ENCODE measurements at regions not wholly inside any gene's neighbourhood (a gene's known extent, or its start where the extent isn't known, plus 50 kb on each side); places are given as distances from the start of the nearest gene placed in this dataset.

DNA sequence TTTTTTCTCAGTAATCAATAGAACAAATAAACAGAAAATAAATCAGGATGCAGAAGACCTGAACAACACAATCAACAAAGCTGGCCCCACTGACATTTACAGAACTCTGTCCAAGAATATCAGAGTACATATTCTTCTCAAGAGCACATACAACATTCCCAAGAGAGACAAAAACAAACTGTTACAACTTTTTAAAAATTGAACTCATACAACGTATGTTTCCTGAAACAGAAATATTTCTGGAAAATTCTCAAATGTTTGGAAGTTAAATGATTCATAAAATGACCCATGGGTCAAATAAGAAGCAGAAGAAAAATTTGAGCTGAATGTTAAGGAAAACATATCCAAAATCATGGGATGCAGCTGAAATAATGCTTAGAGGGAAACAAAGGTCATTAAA lies 93.9 kb upstream of the VIPR2 start:
- no peaks in the 10 kb centered on the region for H3K4me1 ChIP-seq
- H3K4me3 ChIP-seq: no peak overlapping the region
- TF ChIP-seq POLR2A (IDR thresholded peaks at IDR 0.05) (no peak), POLR2AphosphoS5 (IDR thresholded peaks at IDR 0.05) (no peak)
- TF ChIP-seq, protein P1, sequence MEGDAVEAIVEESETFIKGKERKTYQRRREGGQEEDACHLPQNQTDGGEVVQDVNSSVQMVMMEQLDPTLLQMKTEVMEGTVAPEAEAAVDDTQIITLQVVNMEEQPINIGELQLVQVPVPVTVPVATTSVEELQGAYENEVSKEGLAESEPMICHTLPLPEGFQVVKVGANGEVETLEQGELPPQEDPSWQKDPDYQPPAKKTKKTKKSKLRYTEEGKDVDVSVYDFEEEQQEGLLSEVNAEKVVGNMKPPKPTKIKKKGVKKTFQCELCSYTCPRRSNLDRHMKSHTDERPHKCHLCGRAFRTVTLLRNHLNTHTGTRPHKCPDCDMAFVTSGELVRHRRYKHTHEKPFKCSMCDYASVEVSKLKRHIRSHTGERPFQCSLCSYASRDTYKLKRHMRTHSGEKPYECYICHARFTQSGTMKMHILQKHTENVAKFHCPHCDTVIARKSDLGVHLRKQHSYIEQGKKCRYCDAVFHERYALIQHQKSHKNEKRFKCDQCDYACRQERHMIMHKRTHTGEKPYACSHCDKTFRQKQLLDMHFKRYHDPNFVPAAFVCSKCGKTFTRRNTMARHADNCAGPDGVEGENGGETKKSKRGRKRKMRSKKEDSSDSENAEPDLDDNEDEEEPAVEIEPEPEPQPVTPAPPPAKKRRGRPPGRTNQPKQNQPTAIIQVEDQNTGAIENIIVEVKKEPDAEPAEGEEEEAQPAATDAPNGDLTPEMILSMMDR (IDR thresholded peaks at IDR 0.05): no peak
- no peak for DNase-seq (ENCODE audit: low spot score in 2 of 2)
- no peak overlapping the region for H3K27ac ChIP-seq
- H3K9me3 ChIP-seq: no peaks in the 10 kb centered on the region
- intact Hi-C loops (cut with DNase I; ENCODE audit: low total_unique reads): no loop called here
- no peaks in the 10 kb centered on the region for H3K36me3 ChIP-seq
- H3K27me3 ChIP-seq: no peaks in the 10 kb centered on the region

DNA sequence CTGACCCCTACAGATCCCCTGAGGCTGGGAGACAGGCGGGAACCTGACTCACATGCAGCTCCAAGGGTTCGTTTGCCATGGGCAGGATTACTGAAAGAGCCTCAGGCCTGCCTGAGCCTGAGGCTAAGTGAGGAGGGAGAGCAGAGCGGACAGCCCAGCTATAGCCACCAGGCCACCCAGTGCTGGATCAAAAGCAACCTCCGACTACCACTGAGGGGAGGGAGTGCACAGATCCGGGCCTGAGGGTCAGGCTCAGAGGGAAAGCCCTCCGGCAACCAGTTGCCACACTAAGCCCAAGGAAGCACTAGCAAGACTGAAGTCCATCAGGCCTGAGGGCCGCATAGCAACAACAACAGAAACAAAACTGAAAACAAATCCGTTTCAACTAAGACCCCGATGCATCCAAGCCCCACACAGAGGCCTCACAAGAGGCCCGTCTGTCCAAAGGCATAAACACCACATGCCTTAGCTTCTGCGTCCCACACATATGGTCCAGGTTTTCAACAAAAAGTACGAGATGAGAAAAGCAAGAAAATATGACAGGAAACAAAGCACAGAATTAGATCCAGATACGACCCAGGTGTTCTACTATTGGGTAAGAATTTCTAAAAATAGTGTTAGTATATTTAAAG lies 92.5 kb upstream of the VIPR2 start:
- H3K27me3 ChIP-seq: no peaks in the 10 kb centered on the region
- intact Hi-C loops (cut with DNase I; ENCODE audit: low total_unique reads): no loop called here
- H3K9me3 ChIP-seq: no peaks in the 10 kb centered on the region
- no peak overlapping the region for H3K4me3 ChIP-seq
- TF ChIP-seq, protein P1 (IDR thresholded peaks at IDR 0.05): no peak
- TF ChIP-seq POLR2AphosphoS5 (IDR thresholded peaks at IDR 0.05) (no peak), POLR2A (IDR thresholded peaks at IDR 0.05) (no peak)
- no peak for DNase-seq (ENCODE audit: low spot score in 2 of 2)
- no peak overlapping the region for H3K27ac ChIP-seq
- no peaks in the 10 kb centered on the region for H3K36me3 ChIP-seq
- H3K4me1 ChIP-seq: no peaks in the 10 kb centered on the region

DNA sequence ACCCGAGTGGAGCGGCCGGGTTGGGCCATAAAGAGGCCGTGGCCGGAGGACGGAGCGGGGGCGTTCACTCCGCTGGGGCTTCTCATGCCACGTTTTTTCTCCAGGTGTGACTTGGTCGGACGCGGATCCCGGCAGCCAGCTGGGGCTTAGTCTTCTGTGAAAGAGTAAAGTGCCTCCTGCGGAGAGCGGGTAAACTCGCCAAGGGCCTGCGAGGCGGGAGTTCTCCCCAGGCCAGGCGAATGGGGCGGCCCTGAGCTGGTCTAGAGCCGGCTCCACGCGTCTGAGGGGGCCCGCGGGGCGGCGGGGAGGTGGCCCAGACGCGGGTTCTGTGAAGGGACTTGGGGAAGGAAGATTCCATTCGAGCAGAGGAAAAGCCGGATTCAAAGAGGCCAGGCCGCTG lies 86.3 kb upstream of the VIPR2 start:
- Histone ChIP-seq H3K9me3 (no peaks in the 10 kb centered on the region), H3K27me3 (no peaks in the 10 kb centered on the region), H3K36me3 (no peaks in the 10 kb centered on the region), H3K4me1 (no peaks in the 10 kb centered on the region), H3K4me3 (no peak overlapping the region), H3K27ac (no peak overlapping the region)
- intact Hi-C loops (cut with DNase I; ENCODE audit: low total_unique reads): no loop called here
- TF ChIP-seq POLR2A (IDR thresholded peaks at IDR 0.05) (no peak), POLR2AphosphoS5 (IDR thresholded peaks at IDR 0.05) (no peak)
- TF ChIP-seq, protein P1 (IDR thresholded peaks at IDR 0.05): no peak
- no peak for DNase-seq (ENCODE audit: low spot score in 2 of 2)

DNA sequence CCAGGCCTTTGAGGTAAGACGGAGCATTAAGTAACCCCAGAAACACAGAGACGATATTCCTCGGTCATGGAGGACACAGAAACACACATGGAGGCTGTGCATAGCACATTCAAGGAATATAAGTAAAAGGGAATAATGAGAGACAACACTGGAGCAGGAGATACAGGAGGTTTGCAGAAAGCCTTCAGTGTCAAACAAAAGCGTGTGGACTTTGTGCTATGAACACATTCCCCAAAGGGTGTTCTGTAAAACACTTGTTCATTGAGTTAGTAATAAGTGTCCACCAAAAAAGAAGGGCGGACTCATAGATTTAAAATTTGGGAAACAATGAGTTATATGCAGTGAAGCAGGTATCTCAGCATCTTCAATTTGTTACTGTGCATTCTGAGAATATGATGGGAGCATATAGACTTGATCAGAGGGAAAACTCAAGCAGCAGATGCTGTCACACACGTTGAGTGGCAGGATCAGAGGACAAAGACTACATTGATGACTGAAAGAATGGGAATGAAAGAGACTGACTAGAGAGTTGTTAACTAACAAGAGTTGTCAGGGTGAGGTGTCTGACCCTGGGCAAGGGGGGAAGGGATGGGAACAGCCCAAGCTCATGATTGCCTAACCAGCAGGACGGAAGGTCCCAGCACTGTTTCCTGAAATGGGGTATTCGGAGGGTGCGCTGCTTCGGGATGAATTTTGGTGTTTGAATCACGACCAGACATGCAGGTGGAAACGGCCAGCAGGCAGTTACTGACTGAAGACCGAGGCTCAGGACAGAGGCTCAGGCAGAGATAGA lies 85.2 kb upstream of the VIPR2 start:
- H3K9me3 ChIP-seq: no peaks in the 10 kb centered on the region
- intact Hi-C loops (cut with DNase I; ENCODE audit: low total_unique reads): no loop called here
- no peak overlapping the region for H3K27ac ChIP-seq
- no peaks in the 10 kb centered on the region for H3K4me1 ChIP-seq
- no peak for TF ChIP-seq POLR2A (IDR thresholded peaks at IDR 0.05)
- TF ChIP-seq POLR2AphosphoS5 (IDR thresholded peaks at IDR 0.05): no peak
- TF ChIP-seq, protein P1 (IDR thresholded peaks at IDR 0.05): no peak
- H3K36me3 ChIP-seq: no peaks in the 10 kb centered on the region
- H3K27me3 ChIP-seq: no peaks in the 10 kb centered on the region
- H3K4me3 ChIP-seq: no peak overlapping the region
- no peak for DNase-seq (ENCODE audit: low spot score in 2 of 2)

DNA sequence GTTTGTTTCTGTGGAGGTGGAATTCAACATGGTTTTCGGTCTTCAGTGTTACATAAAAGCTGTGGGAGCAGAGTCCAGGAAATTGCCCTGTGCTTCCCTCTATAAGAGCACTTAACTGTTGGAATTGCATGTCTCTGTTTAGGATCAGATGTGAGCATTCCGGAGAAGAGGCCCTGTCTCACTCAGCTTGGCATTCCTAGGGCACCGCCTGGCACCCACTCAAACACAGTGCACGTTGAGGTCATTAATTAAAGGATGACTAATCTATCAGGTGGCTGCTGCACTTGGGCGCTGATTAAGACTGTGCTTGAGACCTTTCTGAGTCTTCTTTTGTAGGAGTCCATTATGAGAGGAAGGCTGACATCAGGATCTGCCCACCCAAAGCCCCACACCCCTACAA lies 82.8 kb upstream of the VIPR2 start:
- intact Hi-C loops (cut with DNase I; ENCODE audit: low total_unique reads): no loop called here
- DNase-seq (ENCODE audit: low spot score in 2 of 2): no peak
- H3K4me3 ChIP-seq: no peak overlapping the region
- TF ChIP-seq POLR2A (IDR thresholded peaks at IDR 0.05) (no peak), POLR2AphosphoS5 (IDR thresholded peaks at IDR 0.05) (no peak)
- TF ChIP-seq, protein P1 (IDR thresholded peaks at IDR 0.05): no peak
- no peaks in the 10 kb centered on the region for H3K4me1 ChIP-seq
- no peak overlapping the region for H3K27ac ChIP-seq
- no peaks in the 10 kb centered on the region for H3K36me3 ChIP-seq
- no peaks in the 10 kb centered on the region for H3K9me3 ChIP-seq
- no peaks in the 10 kb centered on the region for H3K27me3 ChIP-seq
